K562 (cell line): ENCODE measurements at regions not wholly inside any gene's neighbourhood (a gene's known extent, or its start where the extent isn't known, plus 50 kb on each side); places are given as distances from the start of the nearest gene placed in this dataset.
"Not testable (repeated sequence)": the region's sequence is repeated elsewhere in the genome, so short reads cannot be mapped to it uniquely, and the experiment has no call there.

ENCODE experiments used
- ATAC-seq: fragments of 200-7000 bp; cut with Tn5 transposase; 3 replicates; pipeline ENCODE4 v1.9.1; 2020; ENCODE audit warnings: moderate library complexity
- BruUV-seq: library from RNA; stranded (reverse); fragments of 400-500 nt; replicated peaks from 2 replicates; lab custom pipeline; 2021; lab: Mats Ljungman, UMichigan
- CTCF ChIA-PET: fragments of 300-600 bp; formaldehyde crosslinking; extraction: SDS; loops from one replicate; lab custom pipeline; 2021; ENCODE audit warnings: low intra/inter-chr PET ratio; lab: Yijun Ruan, JAX
- POLR2A ChIA-PET: fragments of 300-600, 350-650 bp; sonication (Branson Sonifier 250); formaldehyde crosslinking; extraction: SDS; loops from one replicate; lab custom pipeline; 2021; ENCODE audit warnings: antibody characterized with exemption, inconsistent platforms; lab: Yijun Ruan, JAX
- DNase-seq, 4 experiments: peaks; one replicate each; pipeline versions ENCODE4 v3.0.0 to v3.0.0-alpha.2; 2011 to 2018; ENCODE audit warnings: low spot score in 3 of 4, mixed read lengths in 3 of 4; ENCODE audit errors: extremely low read depth in 1 of 4
- FAIRE-seq: peaks from 2 replicates; lab custom pipeline; 2011; peaks lifted over from hg19 to GRCh38; lab: Jason Lieb, UNC
- H2AFZ ChIP-seq: 2 replicates; pipeline ENCODE4 v1.6.0; 2011; ENCODE audit warnings: low read depth, low read length, control low read depth, inconsistent platforms
- H3K27ac ChIP-seq: fragments of 200-600 bp; 3 replicates; pipeline ENCODE4 v1.8.0; 2011; ENCODE audit warnings: low read depth, mild to moderate bottlenecking, control low read depth, inconsistent platforms, low read length, moderate library complexity, mixed read lengths; ENCODE audit errors: extremely low read depth
- H3K27me3 ChIP-seq, 2 experiments: fragments of 300-600 bp in 1 of 2; 2 replicates in 1 of 2; 3 replicates in 1 of 2; pipeline versions ENCODE4 v1.6.0 to v1.8.0; 2011; ENCODE audit warnings: inconsistent platforms in 2 of 2, low read length in 2 of 2, mild to moderate bottlenecking in 1 of 2, mixed read lengths in 1 of 2, moderate library complexity in 1 of 2; ENCODE audit not compliant: control insufficient read depth in 2 of 2, insufficient read depth in 2 of 2
- H3K36me3 ChIP-seq: fragments of 300-600 bp; 3 replicates; pipeline ENCODE4 v1.8.0; 2011; ENCODE audit warnings: mild to moderate bottlenecking, low read length, inconsistent platforms; ENCODE audit not compliant: control insufficient read depth, insufficient read depth
- H3K4me1 ChIP-seq, 2 experiments: fragments of 200-600 bp in 1 of 2; replicated peaks in 1 of 2; 2 replicates in 1 of 2; 3 replicates in 1 of 2; pipeline versions ENCODE4 v1.5.1 to v1.8.0; 2011; ENCODE audit warnings: inconsistent platforms in 2 of 2, low read length in 2 of 2, mild to moderate bottlenecking in 1 of 2, mixed read lengths in 1 of 2, moderate library complexity in 1 of 2; ENCODE audit not compliant: control insufficient read depth in 2 of 2, insufficient read depth in 2 of 2
- H3K4me2 ChIP-seq: 2 replicates; pipeline ENCODE4 v1.6.1; 2011; ENCODE audit warnings: low read length, control low read depth, inconsistent platforms, mixed read lengths; ENCODE audit not compliant: insufficient read depth
- H3K4me3 ChIP-seq: fragments of 200-600 bp; sonication (generic), shearing (Covaris generic); 2 replicates; pipeline ENCODE4 v1.5.1; 2016; ENCODE audit warnings: control low read depth, inconsistent platforms
- H3K79me2 ChIP-seq: fragments of 200-600 bp; 3 replicates; pipeline ENCODE4 v1.8.0; 2011; ENCODE audit warnings: low read length, inconsistent platforms; ENCODE audit not compliant: control insufficient read depth, insufficient read depth
- H3K9ac ChIP-seq, 2 experiments: 2 replicates each; pipeline versions ENCODE4 v1.6.0 to v1.6.1; 2011; ENCODE audit warnings: low read depth in 2 of 2, low read length in 2 of 2, control low read depth in 1 of 2, inconsistent platforms in 1 of 2, mild to moderate bottlenecking in 1 of 2, mixed read lengths in 1 of 2; ENCODE audit not compliant: insufficient read depth in 1 of 2
- H3K9me1 ChIP-seq: one replicate; pipeline ENCODE4 v1.6.0; 2011; ENCODE audit warnings: inconsistent platforms, mild to moderate bottlenecking, low read length, moderate library complexity; ENCODE audit not compliant: control insufficient read depth, insufficient read depth
- H3K9me3 ChIP-seq: replicated peaks from 2 replicates; pipeline ENCODE4 v1.5.1; 2011; ENCODE audit warnings: low read depth, low read length, inconsistent platforms; ENCODE audit not compliant: control insufficient read depth, insufficient read depth
- H4K20me1 ChIP-seq: replicated peaks from 2 replicates; pipeline ENCODE4 v1.6.1; 2011; ENCODE audit warnings: low read length, inconsistent platforms, mixed read lengths; ENCODE audit not compliant: control insufficient read depth, insufficient read depth
- GATA2 ChIP-seq: sonication (generic); formaldehyde crosslinking; IDR thresholded peaks from 2 replicates; pipeline ENCODE4 v1.4.0; 2020; ENCODE audit warnings: mild to moderate bottlenecking, missing genetic modification reagents
- KAT7 ChIP-seq: sonication (generic); formaldehyde crosslinking; IDR thresholded peaks from 2 replicates; pipeline ENCODE4 v1.8.0; 2022; ENCODE audit warnings: missing genetic modification reagents, mild to moderate bottlenecking, borderline replicate concordance
- LEF1 ChIP-seq: fragments of 450-650 bp; IDR thresholded peaks from 2 replicates; pipeline ENCODE4 v1.6.1; 2016; ENCODE audit warnings: mild to moderate bottlenecking
- NFATC3 ChIP-seq: fragments of 450-650 bp; IDR thresholded peaks from 2 replicates; pipeline ENCODE4 v1.6.1; 2017; ENCODE audit warnings: mild to moderate bottlenecking
- ZNF444 ChIP-seq: fragments of 250-450 bp; sonication (Bioruptor Pico); IDR thresholded peaks from 2 replicates; pipeline ENCODE4 v1.4.0; 2020; ENCODE audit warnings: mild to moderate bottlenecking, moderate library complexity
- WGBS: fragments of 100-300 bp; shearing (Covaris generic); methylation state at CpG from one replicate; pipeline ENCODE4 v1.1.6; 2016; ENCODE audit warnings: low coverage, mixed read lengths; ENCODE audit not compliant: insufficient coverage; ENCODE audit errors: missing lambda C conversion rate; 5-methylcytosine and 5-hydroxymethylcytosine counted together
- in situ Hi-C: fragments of 300-500 bp; cut with MboI; formaldehyde crosslinking; loops from 4 replicates; pipeline ENCODE4 v1.15.0; 2018; ENCODE audit warnings: inconsistent platforms, mixed read lengths
- intact Hi-C: fragments of 100-400 bp; cut with micrococcal nuclease; formaldehyde crosslinking; loops from 2 replicates; pipeline ENCODE4 v1.14.2; 2022
- TF ChIP-seq, protein P1 (sequence below): IDR thresholded peaks from 2 replicates; pipeline ENCODE4 v1.6.1; 2014; ENCODE audit warnings: antibody characterized with exemption

- TF ChIP-seq, protein P1, sequence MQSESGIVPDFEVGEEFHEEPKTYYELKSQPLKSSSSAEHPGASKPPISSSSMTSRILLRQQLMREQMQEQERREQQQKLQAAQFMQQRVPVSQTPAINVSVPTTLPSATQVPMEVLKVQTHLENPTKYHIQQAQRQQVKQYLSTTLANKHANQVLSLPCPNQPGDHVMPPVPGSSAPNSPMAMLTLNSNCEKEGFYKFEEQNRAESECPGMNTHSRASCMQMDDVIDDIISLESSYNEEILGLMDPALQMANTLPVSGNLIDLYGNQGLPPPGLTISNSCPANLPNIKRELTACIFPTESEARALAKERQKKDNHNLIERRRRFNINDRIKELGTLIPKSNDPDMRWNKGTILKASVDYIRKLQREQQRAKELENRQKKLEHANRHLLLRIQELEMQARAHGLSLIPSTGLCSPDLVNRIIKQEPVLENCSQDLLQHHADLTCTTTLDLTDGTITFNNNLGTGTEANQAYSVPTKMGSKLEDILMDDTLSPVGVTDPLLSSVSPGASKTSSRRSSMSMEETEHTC = no peak
- TF ChIP-seq LEF1 (no peak), GATA2 (CRISPR knock-in tag) (no peak), NFATC3 (no peak), ZNF444 (CRISPR knock-in tag) (no peak), KAT7 (CRISPR knock-in tag) (no peak)
These were observed 69.2 kb upstream of the SGIP1 start (continued) for GRCh38 chr1:66464802-66465201.

- FAIRE-seq, intact Hi-C loops: not testable (repeated sequence)
- in situ Hi-C loops = loop anchor here (25.0 kb wide), 1 partner anchor 504 kb away; no protein-coding TSS in a partner anchor
These were observed 67.3 kb upstream of the SGIP1 start for GRCh38 chr1:66466695-66467094.

More at GRCh38 chr1:66466695-66467094, 67.3 kb upstream of the SGIP1 start:
- DNase-seq, POLR2A ChIA-PET, BruUV-seq, H3K36me3 ChIP-seq, H3K9me1 ChIP-seq, H3K27me3 ChIP-seq, H4K20me1 ChIP-seq, H2AFZ ChIP-seq, H3K4me1 ChIP-seq, H3K79me2 ChIP-seq, H3K4me2 ChIP-seq, H3K9ac ChIP-seq, H3K9me3 ChIP-seq, ATAC-seq, CTCF ChIA-PET, H3K4me3 ChIP-seq, H3K27ac ChIP-seq: not testable (repeated sequence)
- WGBS = 0% methylated on average over 2 of the region's 2 CpGs
